Posterior cingulate gyrus (tissue), 11 donors: ENCODE measurements at regions not wholly inside any gene's neighbourhood (a gene's known extent, or its start where the extent isn't known, plus 50 kb on each side); places are given as distances from the start of the nearest gene placed in this dataset.
"Not testable (repeated sequence)": the region's sequence is repeated elsewhere in the genome, so short reads cannot be mapped to it uniquely, and the experiment has no call there.

Experiments used
- DNase-seq, 10 donors: peaks; one replicate each; pipeline versions ENCODE4 v3.0.0 to v3.0.0-alpha.2; 2020 to 2021; ENCODE audit warnings: mixed read lengths in 3 of 10
- intact Hi-C: fragments of 100-400 bp; cut with DNase I; formaldehyde crosslinking; loops from one replicate; pipeline ENCODE4 v1.15.1; 2023

GRCh38 chr1:213324859-213325258 is 273.8 kb downstream of the RPS6KC1 start:
- no peak for DNase-seq
- intact Hi-C loops: no loop called here

- intact Hi-C loops: no loop called here
- no peak for DNase-seq
Observed at GRCh38 chr1:213325482-213325881, 274.4 kb downstream of the RPS6KC1 start.

- DNase-seq: no peak
- intact Hi-C loops: no loop called here
Observed at GRCh38 chr1:213326281-213327016, 275.4 kb downstream of the RPS6KC1 start.

GRCh38 chr1:213327017-213327667 is 276.1 kb downstream of the RPS6KC1 start:
- DNase-seq: no peak
- intact Hi-C loops: no loop called here

GRCh38 chr1:213329406-213330008 is 278.5 kb downstream of the RPS6KC1 start:
- intact Hi-C loops: no loop called here
- no peak for DNase-seq

- intact Hi-C loops: no loop called here
- no peak for DNase-seq
Observed at GRCh38 chr1:213330281-213330680, 279.2 kb downstream of the RPS6KC1 start.

GRCh38 chr1:213331631-213332175 is 280.7 kb downstream of the RPS6KC1 start:
- no peak for DNase-seq
- intact Hi-C loops: no loop called here

- DNase-seq: no peak
Observed at GRCh38 chr1:213332491-213332890, 281.4 kb downstream of the RPS6KC1 start.

GRCh38 chr1:213333121-213333520 is 282.1 kb downstream of the RPS6KC1 start:
- intact Hi-C loops: no loop called here
- no peak for DNase-seq

More at GRCh38 chr1:213332491-213332890, 281.4 kb downstream of the RPS6KC1 start:
- intact Hi-C loops: no loop called here

GRCh38 chr1:213335084-213335483 is 284.0 kb downstream of the RPS6KC1 start:
- intact Hi-C loops: no loop called here
- DNase-seq: no peak

- DNase-seq: no peak
Observed at GRCh38 chr1:213337025-213337678, 286.1 kb downstream of the RPS6KC1 start.

GRCh38 chr1:213340593-213340992 is 289.6 kb downstream of the RPS6KC1 start:
- no peak for DNase-seq
- intact Hi-C loops: no loop called here

More at GRCh38 chr1:213337025-213337678, 286.1 kb downstream of the RPS6KC1 start:
- intact Hi-C loops: no loop called here

- intact Hi-C loops: no loop called here
- DNase-seq: no peak
Observed at GRCh38 chr1:213345621-213346020, 294.6 kb downstream of the RPS6KC1 start.

- intact Hi-C loops: no loop called here
- DNase-seq: no peak
Observed at GRCh38 chr1:213357403-213357802, 306.4 kb downstream of the RPS6KC1 start.

- DNase-seq, intact Hi-C loops: not testable (repeated sequence)
Observed at GRCh38 chr1:213358368-213358767, 307.3 kb downstream of the RPS6KC1 start.

- intact Hi-C loops: no loop called here
Observed at GRCh38 chr1:213362598-213362997, 311.6 kb downstream of the RPS6KC1 start.

GRCh38 chr1:213366141-213366831 is 315.2 kb downstream of the RPS6KC1 start:
- intact Hi-C loops: no loop called here

More at GRCh38 chr1:213362598-213362997, 311.6 kb downstream of the RPS6KC1 start:
- DNase-seq: no peak

GRCh38 chr1:213369465-213369864 is 318.4 kb downstream of the RPS6KC1 start:
- intact Hi-C loops: no loop called here
- no peak for DNase-seq

More at GRCh38 chr1:213366141-213366831, 315.2 kb downstream of the RPS6KC1 start:
- no peak for DNase-seq

- no peak for DNase-seq
- intact Hi-C loops: no loop called here
Observed at GRCh38 chr1:213370523-213370922, 319.5 kb downstream of the RPS6KC1 start.

- intact Hi-C loops: no loop called here
- no peak for DNase-seq
Observed at GRCh38 chr1:213371525-213371846, 320.4 kb downstream of the RPS6KC1 start.
